ENCODE measurements at regions not wholly inside any gene's neighbourhood (a gene's known extent, or its start where the extent isn't known, plus 50 kb on each side); places are given as distances from the start of the nearest gene placed in this dataset.

DNA sequence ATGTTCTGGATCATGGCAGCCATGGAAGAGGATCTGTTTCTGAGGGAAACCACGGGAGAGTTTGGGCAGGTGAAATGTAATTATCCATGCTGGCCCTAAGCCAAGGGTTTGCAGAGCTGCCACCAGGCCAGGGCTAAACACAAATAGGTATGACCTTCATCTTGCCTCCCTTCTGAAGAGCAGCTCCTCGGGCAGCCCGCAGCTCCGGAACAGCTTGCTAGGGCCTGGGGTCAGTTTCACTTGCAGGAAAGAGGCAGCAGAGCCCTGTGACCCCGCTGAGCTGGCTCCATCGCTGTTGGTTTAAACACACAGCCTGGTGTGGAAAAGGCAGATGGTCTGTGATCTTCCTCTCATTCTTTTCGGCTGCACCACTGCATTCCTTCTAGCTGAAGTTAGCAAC is 141.4 kb downstream of the TMEM38B start:
- TF ChIP-seq POLR2A (IDR thresholded peaks at IDR 0.05; ENCODE audit: low read length): no peak
- TF ChIP-seq GATA1 (IDR thresholded peaks at IDR 0.05; ENCODE audit: low read depth, low read length): no peak
